ENCODE measurements at regions not wholly inside any gene's neighbourhood (a gene's known extent, or its start where the extent isn't known, plus 50 kb on each side); places are given as distances from the start of the nearest gene placed in this dataset.

DNA sequence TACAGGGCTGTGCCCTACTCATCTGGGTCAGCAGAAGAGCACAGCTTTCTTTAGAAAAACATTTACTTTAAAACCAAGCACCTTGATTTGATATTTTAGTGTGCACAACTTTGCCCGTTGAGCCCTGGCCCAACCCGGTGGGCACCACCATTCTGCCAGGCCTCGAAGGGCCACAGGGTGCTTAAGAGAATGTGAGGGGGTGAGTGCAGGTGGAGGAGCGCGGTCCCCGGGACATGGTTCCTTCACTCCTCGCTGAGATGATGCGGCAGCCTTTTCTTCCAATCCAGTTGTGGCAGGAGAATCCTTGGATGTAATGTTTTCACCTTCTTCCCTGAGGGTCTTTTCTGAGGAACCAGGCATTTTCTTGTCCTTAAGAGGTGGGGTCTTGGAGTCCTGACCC is 119.0 kb downstream of the RPIA start:
- H2BK5ac ChIP-seq (ENCODE audit: insufficient read length, low read length), result no peak overlapping the region
- TF ChIP-seq, protein P1, sequence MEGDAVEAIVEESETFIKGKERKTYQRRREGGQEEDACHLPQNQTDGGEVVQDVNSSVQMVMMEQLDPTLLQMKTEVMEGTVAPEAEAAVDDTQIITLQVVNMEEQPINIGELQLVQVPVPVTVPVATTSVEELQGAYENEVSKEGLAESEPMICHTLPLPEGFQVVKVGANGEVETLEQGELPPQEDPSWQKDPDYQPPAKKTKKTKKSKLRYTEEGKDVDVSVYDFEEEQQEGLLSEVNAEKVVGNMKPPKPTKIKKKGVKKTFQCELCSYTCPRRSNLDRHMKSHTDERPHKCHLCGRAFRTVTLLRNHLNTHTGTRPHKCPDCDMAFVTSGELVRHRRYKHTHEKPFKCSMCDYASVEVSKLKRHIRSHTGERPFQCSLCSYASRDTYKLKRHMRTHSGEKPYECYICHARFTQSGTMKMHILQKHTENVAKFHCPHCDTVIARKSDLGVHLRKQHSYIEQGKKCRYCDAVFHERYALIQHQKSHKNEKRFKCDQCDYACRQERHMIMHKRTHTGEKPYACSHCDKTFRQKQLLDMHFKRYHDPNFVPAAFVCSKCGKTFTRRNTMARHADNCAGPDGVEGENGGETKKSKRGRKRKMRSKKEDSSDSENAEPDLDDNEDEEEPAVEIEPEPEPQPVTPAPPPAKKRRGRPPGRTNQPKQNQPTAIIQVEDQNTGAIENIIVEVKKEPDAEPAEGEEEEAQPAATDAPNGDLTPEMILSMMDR (conservative IDR thresholded peaks at IDR 0.05), result no peak
- no peak overlapping the region for H3K27ac Mint-ChIP-seq
- no peaks in the 10 kb centered on the region for H4K20me1 ChIP-seq (ENCODE audit: control insufficient read depth, insufficient read depth, insufficient read length)
- no peak for DNase-seq
- no peak overlapping the region for H3K14ac ChIP-seq (ENCODE audit: insufficient read depth, low read length)
- no peak overlapping the region for H3K4ac ChIP-seq (ENCODE audit: low read depth, low read length)
- no peaks in the 10 kb centered on the region for H3K79me1 ChIP-seq (ENCODE audit: insufficient read depth, low read depth, low read length, poor library complexity, severe bottlenecking)
- no peaks in the 10 kb centered on the region for H3K4me1 ChIP-seq (ENCODE audit: insufficient read depth, low read length)
- no peak overlapping the region for H2AFZ ChIP-seq (ENCODE audit: low read length)
- H2BK15ac ChIP-seq (ENCODE audit: low read depth, low read length), result no peak overlapping the region
- H4K8ac ChIP-seq (replicated peaks; ENCODE audit: insufficient read length, low read depth, low read length), result no peak overlapping the region
- H3K79me2 ChIP-seq (ENCODE audit: insufficient read depth, low read length), result no peaks in the 10 kb centered on the region
- H3K4me2 ChIP-seq (ENCODE audit: insufficient read depth, insufficient read length, low read length), result no peak overlapping the region
- H4K5ac ChIP-seq (ENCODE audit: insufficient read length, low read depth, low read length), result no peak overlapping the region
- H3K4me3 Mint-ChIP-seq, result no peak overlapping the region
- H3K56ac ChIP-seq (ENCODE audit: insufficient read length, low read depth, low read length), result no peak overlapping the region
- H3T11ph ChIP-seq (ENCODE audit: low read length), result no peak overlapping the region
- peaks cover 74 to 97% of the 10 kb centered on the region in 2 experiments for H3K9me3 Mint-ChIP-seq
- H2AK5ac ChIP-seq (ENCODE audit: insufficient read length, low read length), result no peak overlapping the region
- no peak overlapping the region for H2BK120ac ChIP-seq (ENCODE audit: low read depth, low read length, poor library complexity, severe bottlenecking)
- H3K27me3 ChIP-seq (ENCODE audit: insufficient read depth, low read length), result no peaks in the 10 kb centered on the region
- WGBS (ENCODE audit: extremely low coverage, insufficient read length, low lambda C conversion rate), result no CpG with 5 or more reads among the region's 8 CpGs
- H2BK12ac ChIP-seq (ENCODE audit: insufficient read length, low read depth, low read length), result no peak overlapping the region
- H3K4me1 Mint-ChIP-seq, result no peaks in the 10 kb centered on the region
- no peak overlapping the region for H2BK20ac ChIP-seq (ENCODE audit: low read depth, low read length, poor library complexity, severe bottlenecking)
- H3K9me3 ChIP-seq (ENCODE audit: control insufficient read depth, low read depth, low read length), result peaks cover 11% of the 10 kb centered on the region
- no peak overlapping the region for H3K23ac ChIP-seq (ENCODE audit: insufficient read length, low read depth, low read length)
- no peak overlapping the region for H4K91ac ChIP-seq (ENCODE audit: insufficient read length, low read depth, low read length)
- no peak overlapping the region for H3K9ac ChIP-seq (ENCODE audit: extremely low read depth, insufficient read length, low read length)
- H3K18ac ChIP-seq (ENCODE audit: insufficient read length, low read depth, low read length), result no peak overlapping the region
- H3K23me2 ChIP-seq (ENCODE audit: insufficient read length, low read depth, low read length, poor library complexity, severe bottlenecking), result no peaks in the 10 kb centered on the region
- H3K36me3 Mint-ChIP-seq (ENCODE audit: insufficient read depth in 1 of 3, low read depth in 3 of 3), result peaks cover 14 to 27% (median 21%) of the 10 kb centered on the region in 3 experiments; a peak in 6 of 7 replicates
- peaks cover 5% of the 10 kb centered on the region for H3K27me3 Mint-ChIP-seq (ENCODE audit: low read depth)
- no peak overlapping the region for H3K27ac ChIP-seq (ENCODE audit: insufficient read length, low read depth, low read length)
